CD4-positive, CD25-positive, alpha-beta regulatory T cell (primary cell): ENCODE measurements at regions not wholly inside any gene's neighbourhood (a gene's known extent, or its start where the extent isn't known, plus 50 kb on each side); places are given as distances from the start of the nearest gene placed in this dataset.
"Not testable (repeated sequence)": the region's sequence is repeated elsewhere in the genome, so short reads cannot be mapped to it uniquely, and the experiment has no call there.

Experiments used
- ATAC-seq, 2 donors: fragments of 150-1000 bp; cut with Tn5 transposase; one replicate each; pipeline ENCODE4 v1.10.0; 2021; ENCODE audit warnings: low read depth in 2 of 2, moderate number of reproducible peaks in 2 of 2, moderate library complexity in 1 of 2
- DNase-seq, 3 donors: peaks; one replicate each; pipeline versions ENCODE4 v3.0.0 to v3.0.0-alpha.2; 2012 to 2022; ENCODE audit warnings: mixed read lengths in 1 of 3
- H3K27ac ChIP-seq: one replicate; pipeline ENCODE4 v1.7.0; 2013; ENCODE audit warnings: mild to moderate bottlenecking, low read length; ENCODE audit not compliant: insufficient read depth, poor library complexity, severe bottlenecking
- H3K27me3 ChIP-seq: one replicate; pipeline ENCODE4 v1.7.0; 2013; ENCODE audit warnings: low read length; ENCODE audit not compliant: control insufficient read depth, insufficient read depth
- H3K36me3 ChIP-seq: one replicate; pipeline ENCODE4 v1.7.0; 2013; ENCODE audit warnings: mild to moderate bottlenecking, low read length, moderate library complexity; ENCODE audit not compliant: control insufficient read depth, insufficient read depth
- H3K4me1 ChIP-seq: 2 replicates; pipeline ENCODE4 v1.7.0; 2013; ENCODE audit warnings: mild to moderate bottlenecking, low read length; ENCODE audit not compliant: insufficient read depth, control insufficient read depth, poor library complexity, severe bottlenecking
- H3K4me3 ChIP-seq: one replicate; pipeline ENCODE4 v1.7.0; 2013; ENCODE audit warnings: low read depth, mild to moderate bottlenecking, low read length, moderate library complexity
- H3K9me3 ChIP-seq, 2 experiments: 1 replicate in 1 of 2; 2 replicates in 1 of 2; pipeline ENCODE4 v1.7.0; 2013; ENCODE audit warnings: low read length in 2 of 2, mild to moderate bottlenecking in 1 of 2, moderate library complexity in 1 of 2; ENCODE audit not compliant: control insufficient read depth in 2 of 2
- H3K27ac Mint-ChIP-seq, 3 donors: one replicate each; pipeline ENCODE4 v1.8.0; 2020 to 2022; ENCODE audit warnings: mild to moderate bottlenecking in 3 of 3, mixed read lengths in 3 of 3, moderate library complexity in 2 of 3
- H3K27me3 Mint-ChIP-seq: one replicate; pipeline ENCODE4 v1.8.0; 2022; ENCODE audit warnings: mild to moderate bottlenecking, mixed read lengths
- H3K36me3 Mint-ChIP-seq: one replicate; pipeline ENCODE4 v1.8.0; 2020; ENCODE audit warnings: mixed read lengths
- H3K4me1 Mint-ChIP-seq, 4 donors: one replicate each; pipeline ENCODE4 v1.8.0; 2020 to 2022; ENCODE audit warnings: mixed read lengths in 4 of 4, mild to moderate bottlenecking in 1 of 4
- H3K4me3 Mint-ChIP-seq, 4 donors: one replicate each; pipeline ENCODE4 v1.8.0; 2020 to 2022; ENCODE audit warnings: mild to moderate bottlenecking in 4 of 4, mixed read lengths in 4 of 4, moderate library complexity in 3 of 4
- H3K9me3 Mint-ChIP-seq, 7 donors: one replicate each; pipeline ENCODE4 v1.8.0; 2020 to 2022; ENCODE audit warnings: mixed read lengths in 7 of 7, mild to moderate bottlenecking in 3 of 7, moderate library complexity in 2 of 7

DNA sequence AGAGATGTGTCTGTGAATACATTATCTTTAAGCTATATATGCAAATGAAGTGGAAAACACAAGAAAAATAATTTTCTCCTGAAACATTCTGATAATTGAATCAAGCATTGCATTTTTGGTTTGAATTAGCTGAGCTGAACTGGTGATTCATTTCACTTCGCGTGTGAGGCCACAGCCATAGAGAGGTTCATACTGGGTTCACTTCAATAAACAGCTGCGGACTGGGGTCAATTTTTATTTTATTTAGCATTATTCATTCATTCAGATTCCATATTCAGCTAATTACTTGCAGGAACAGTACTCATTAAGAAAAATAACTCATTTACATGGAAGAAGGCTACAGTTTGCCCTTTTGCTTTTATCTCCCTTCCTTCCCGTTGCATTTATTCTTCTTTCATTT is 195.2 kb upstream of the LRIG3 start:
- no peaks in the 10 kb centered on the region for H3K27me3 ChIP-seq
- Mint-ChIP-seq H3K27me3 (no peaks in the 10 kb centered on the region), H3K9me3 (peaks cover 0 to 6% (median 0%) of the 10 kb centered on the region in 7 donors), H3K36me3 (no peaks in the 10 kb centered on the region), H3K4me1 (no peaks in the 10 kb centered on the region), H3K27ac (no peak overlapping the region), H3K4me3 (no peak overlapping the region)
- H3K9me3 ChIP-seq, result no peaks in the 10 kb centered on the region
- ATAC-seq (no peak), DNase-seq (no peak)
- no peaks in the 10 kb centered on the region for H3K36me3 ChIP-seq
- no peak overlapping the region for H3K4me3 ChIP-seq
- H3K27ac ChIP-seq, result no peak overlapping the region
- no peaks in the 10 kb centered on the region for H3K4me1 ChIP-seq

DNA sequence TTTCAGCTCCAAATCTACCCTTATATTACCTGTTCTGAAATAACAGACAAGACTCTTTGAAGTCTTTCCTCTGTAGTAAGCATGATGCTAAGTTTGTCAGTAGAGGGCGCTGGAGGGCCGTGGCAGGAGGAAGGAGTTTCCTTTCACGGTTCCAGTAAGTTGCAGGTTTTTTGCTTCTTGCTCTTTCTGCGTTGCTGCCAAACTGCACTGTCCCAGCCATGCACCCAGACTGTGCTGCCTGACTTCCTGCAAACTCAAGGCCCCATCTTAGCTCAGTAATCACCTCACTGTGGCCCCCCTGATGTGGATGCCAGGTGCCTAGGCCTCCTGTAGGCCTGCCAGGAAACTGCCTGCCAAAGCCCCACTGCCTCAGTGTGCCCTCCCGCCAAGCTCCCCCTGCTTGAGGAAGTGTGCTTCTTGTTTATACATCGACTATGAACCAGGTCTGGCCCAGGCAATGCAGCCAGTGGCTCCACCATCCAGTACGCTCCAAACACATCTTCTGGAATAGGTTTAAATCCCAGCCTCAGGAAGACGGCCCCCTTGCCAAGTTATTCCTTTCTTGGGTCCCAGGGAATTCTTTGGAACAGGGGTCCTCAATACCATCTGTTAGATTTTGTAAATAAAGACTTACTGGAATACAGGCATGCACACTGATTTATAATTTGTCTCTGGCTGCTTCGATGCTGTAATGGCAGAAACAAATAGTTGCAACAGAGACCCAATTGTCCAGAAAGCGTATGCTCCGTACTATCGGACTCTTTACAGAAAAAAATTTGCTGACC is 193.7 kb upstream of the LRIG3 start:
- ATAC-seq (no peak), DNase-seq (peak in 2 of 3 donors; percentile 14 to 72)
- no peaks in the 10 kb centered on the region for H3K4me1 ChIP-seq
- Mint-ChIP-seq H3K27ac (no peak overlapping the region), H3K27me3 (no peaks in the 10 kb centered on the region), H3K4me1 (no peaks in the 10 kb centered on the region), H3K36me3 (no peaks in the 10 kb centered on the region), H3K9me3 (peaks cover 0 to 4% (median 0%) of the 10 kb centered on the region in 7 donors), H3K4me3 (no peak overlapping the region)
- H3K27me3 ChIP-seq, result no peaks in the 10 kb centered on the region
- H3K4me3 ChIP-seq, result no peak overlapping the region
- H3K9me3 ChIP-seq, result no peaks in the 10 kb centered on the region
- H3K36me3 ChIP-seq, result no peaks in the 10 kb centered on the region
- no peak overlapping the region for H3K27ac ChIP-seq

DNA sequence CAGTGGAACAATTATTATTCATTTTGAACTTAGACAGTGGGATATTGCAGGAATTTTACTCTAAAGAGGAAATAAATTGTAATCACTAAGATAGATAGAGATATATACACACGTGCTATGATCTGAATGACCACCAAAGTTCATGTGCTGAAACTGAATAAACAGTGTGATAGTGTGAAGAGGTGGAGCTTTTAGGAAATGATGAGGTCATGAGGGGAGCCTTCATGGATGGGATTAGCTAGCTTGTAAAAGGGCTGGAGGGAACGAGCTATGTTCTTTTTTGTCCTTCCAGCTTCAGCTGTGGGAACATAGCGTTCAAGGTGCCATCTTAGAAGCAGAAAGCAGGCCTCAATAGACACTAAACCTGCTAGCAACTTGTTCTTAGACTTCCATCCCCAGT is 191.5 kb upstream of the LRIG3 start:
- Histone ChIP-seq H3K4me1 (no peaks in the 10 kb centered on the region), H3K9me3 (no peaks in the 10 kb centered on the region), H3K4me3 (no peak overlapping the region), H3K36me3 (no peaks in the 10 kb centered on the region), H3K27ac (no peak overlapping the region), H3K27me3 (no peaks in the 10 kb centered on the region)
- ATAC-seq (no peak), DNase-seq (no peak)
- H3K27me3 Mint-ChIP-seq, result no peaks in the 10 kb centered on the region
- no peak overlapping the region for H3K27ac Mint-ChIP-seq
- H3K4me3 Mint-ChIP-seq, result no peak overlapping the region
- H3K36me3 Mint-ChIP-seq, result no peaks in the 10 kb centered on the region
- no peaks in the 10 kb centered on the region for H3K4me1 Mint-ChIP-seq
- peaks cover 0 to 4% (median 0%) of the 10 kb centered on the region in 7 donors for H3K9me3 Mint-ChIP-seq

DNA sequence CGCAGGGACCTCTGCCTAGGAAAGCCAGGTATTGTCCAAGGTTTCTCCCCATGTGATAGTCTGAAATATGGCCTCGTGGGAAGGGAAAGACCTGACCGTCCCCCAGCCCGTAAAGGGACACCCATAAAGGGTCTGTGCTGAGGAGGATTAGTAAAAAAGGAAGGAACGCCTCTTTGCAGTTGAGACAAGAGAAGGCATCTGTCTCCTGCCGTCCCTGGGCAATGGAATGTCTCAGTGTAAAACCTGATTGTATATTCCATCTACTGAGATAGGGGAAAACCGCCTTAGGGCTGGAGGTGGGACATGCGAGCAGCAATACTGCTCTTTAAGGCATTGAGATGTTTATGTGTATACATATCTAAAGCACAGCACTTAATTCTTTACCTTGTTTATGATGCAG is 188.2 kb upstream of the LRIG3 start:
- not testable (repeated sequence) for H3K27me3 Mint-ChIP-seq, DNase-seq, H3K36me3 Mint-ChIP-seq, H3K9me3 Mint-ChIP-seq, H3K4me3 ChIP-seq, H3K4me1 ChIP-seq, H3K27ac ChIP-seq, H3K4me3 Mint-ChIP-seq, ATAC-seq, H3K27me3 ChIP-seq, H3K27ac Mint-ChIP-seq, H3K36me3 ChIP-seq, H3K9me3 ChIP-seq, H3K4me1 Mint-ChIP-seq

DNA sequence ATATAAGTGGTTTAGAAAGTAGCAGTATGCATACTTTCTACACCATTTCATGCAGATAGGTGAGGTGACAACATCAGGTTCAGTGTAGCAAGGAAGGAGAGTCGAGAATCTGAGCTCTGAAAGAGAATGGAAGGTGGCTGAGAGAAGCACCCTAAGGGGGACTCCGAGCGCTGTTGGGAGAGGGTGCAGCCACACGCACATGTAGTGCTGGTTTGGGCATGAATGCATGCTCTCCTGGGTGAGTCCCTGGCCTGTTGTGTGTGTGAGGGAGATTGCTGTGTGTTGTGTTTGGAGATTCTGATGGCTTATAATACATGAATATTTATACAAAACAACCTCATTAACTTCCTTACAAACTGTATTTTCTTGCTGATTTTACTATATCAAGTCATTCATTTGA is 180.3 kb upstream of the LRIG3 start:
- peaks cover 11% of the 10 kb centered on the region for H3K27me3 Mint-ChIP-seq
- no peaks in the 10 kb centered on the region for H3K4me1 Mint-ChIP-seq
- DNase-seq, result no peak
- peaks cover 0 to 3% (median 0%) of the 10 kb centered on the region in 7 donors for H3K9me3 Mint-ChIP-seq
- Histone ChIP-seq H3K27me3 (no peaks in the 10 kb centered on the region), H3K9me3 (no peaks in the 10 kb centered on the region), H3K36me3 (no peaks in the 10 kb centered on the region), H3K4me3 (no peak overlapping the region), H3K27ac (no peak overlapping the region), H3K4me1 (no peaks in the 10 kb centered on the region)
- ATAC-seq, result no peak
- H3K27ac Mint-ChIP-seq, result no peak overlapping the region
- no peak overlapping the region for H3K4me3 Mint-ChIP-seq
- H3K36me3 Mint-ChIP-seq, result no peaks in the 10 kb centered on the region

DNA sequence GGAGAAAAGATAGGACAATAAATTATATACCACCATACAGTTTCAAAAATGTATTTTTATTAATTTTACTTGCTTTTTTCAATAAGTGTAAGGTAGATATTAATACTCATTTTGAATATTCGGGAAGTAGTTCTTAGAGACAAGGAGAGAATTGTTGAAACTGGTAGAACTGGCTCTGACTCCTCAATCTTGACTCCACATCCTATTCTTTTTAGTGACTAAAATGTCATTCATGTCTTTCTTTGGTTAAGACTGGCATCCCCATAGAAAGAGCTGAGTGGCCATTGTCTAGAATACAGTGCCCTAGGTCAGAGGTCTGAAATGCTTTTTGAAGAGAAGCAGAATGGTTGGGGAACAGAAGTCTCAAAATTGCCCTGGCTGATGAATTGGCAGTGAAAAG is 177.6 kb upstream of the LRIG3 start:
- no peak overlapping the region for H3K27ac Mint-ChIP-seq
- H3K9me3 ChIP-seq, result no peaks in the 10 kb centered on the region
- no peak overlapping the region for H3K4me3 ChIP-seq
- DNase-seq (no peak), ATAC-seq (no peak)
- no peaks in the 10 kb centered on the region for H3K4me1 ChIP-seq
- no peak overlapping the region for H3K4me3 Mint-ChIP-seq
- peaks cover 11% of the 10 kb centered on the region for H3K27me3 Mint-ChIP-seq
- no peak overlapping the region for H3K27ac ChIP-seq
- H3K4me1 Mint-ChIP-seq, result no peaks in the 10 kb centered on the region
- H3K9me3 Mint-ChIP-seq, result peaks cover 0 to 3% (median 0%) of the 10 kb centered on the region in 7 donors
- H3K36me3 ChIP-seq, result no peaks in the 10 kb centered on the region
- no peaks in the 10 kb centered on the region for H3K36me3 Mint-ChIP-seq
- no peaks in the 10 kb centered on the region for H3K27me3 ChIP-seq

DNA sequence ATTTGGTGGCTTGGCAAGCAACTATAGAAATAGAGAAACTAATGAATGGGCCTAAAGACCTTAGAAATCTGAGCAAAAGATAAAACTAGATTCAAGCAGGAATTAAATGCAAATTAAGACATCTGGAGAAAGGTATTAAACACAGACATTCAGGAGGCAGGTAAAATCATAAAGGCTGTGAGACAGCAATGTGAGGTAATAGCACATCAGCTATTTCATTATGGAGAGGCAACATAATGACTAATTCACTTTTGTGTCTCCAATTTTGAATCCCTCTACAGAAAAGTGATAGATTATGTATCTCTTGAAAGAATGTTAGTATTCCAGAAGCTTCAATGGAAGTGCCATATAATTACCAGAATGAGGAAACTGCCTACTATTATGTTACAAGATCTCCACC is 175.9 kb upstream of the LRIG3 start:
- Mint-ChIP-seq H3K9me3 (peaks cover 0 to 4% (median 1%) of the 10 kb centered on the region in 7 donors), H3K4me1 (no peaks in the 10 kb centered on the region), H3K27ac (no peak overlapping the region), H3K4me3 (peak overlapping the region in 1 of 4 donors; percentile 34), H3K27me3 (peaks cover 11% of the 10 kb centered on the region), H3K36me3 (no peaks in the 10 kb centered on the region)
- Histone ChIP-seq H3K27me3 (no peaks in the 10 kb centered on the region), H3K9me3 (no peaks in the 10 kb centered on the region), H3K27ac (no peak overlapping the region), H3K4me1 (no peaks in the 10 kb centered on the region), H3K4me3 (no peak overlapping the region), H3K36me3 (no peaks in the 10 kb centered on the region)
- ATAC-seq, result no peak
- DNase-seq, result no peak

DNA sequence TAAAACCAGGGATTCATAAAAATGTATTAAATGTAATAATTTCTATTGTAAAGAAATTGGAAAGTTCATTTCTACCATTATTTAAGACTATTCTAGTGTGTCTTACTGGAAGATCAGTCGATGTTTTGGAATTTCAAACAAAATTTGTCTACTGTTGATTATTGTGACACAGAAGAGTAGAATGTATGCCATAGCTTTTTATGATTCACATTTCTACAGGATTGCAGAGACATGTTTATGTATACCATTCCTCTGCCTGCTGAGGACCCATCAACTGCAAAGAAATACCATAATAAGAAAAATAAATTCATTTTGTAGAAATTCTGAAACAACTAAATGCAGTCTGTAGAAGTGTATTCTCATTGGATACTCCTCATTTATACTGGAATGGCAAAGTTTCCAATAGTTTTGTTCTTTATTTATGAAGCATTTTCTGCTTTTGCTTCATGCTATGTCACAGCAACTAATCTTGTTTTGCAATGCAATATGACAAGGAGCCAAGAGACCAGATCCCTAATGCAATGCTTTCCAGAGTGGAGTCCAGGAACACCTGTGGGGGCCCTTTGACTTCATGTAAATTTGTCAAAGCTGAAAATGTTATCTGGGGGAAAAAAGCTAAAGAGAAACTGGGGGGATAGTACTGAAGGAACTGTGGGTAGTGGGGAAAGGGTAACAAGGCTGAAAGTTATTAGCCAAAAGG is 172.9 kb upstream of the LRIG3 start:
- Mint-ChIP-seq H3K4me3 (no peak overlapping the region), H3K27me3 (peaks cover 5% of the 10 kb centered on the region), H3K27ac (peak overlapping the region in 1 of 3 donors; percentile 35), H3K36me3 (no peaks in the 10 kb centered on the region), H3K9me3 (peaks cover 0 to 5% (median 0%) of the 10 kb centered on the region in 7 donors), H3K4me1 (no peaks in the 10 kb centered on the region)
- Histone ChIP-seq H3K9me3 (no peaks in the 10 kb centered on the region), H3K27ac (no peak overlapping the region), H3K4me3 (no peak overlapping the region), H3K27me3 (no peaks in the 10 kb centered on the region), H3K36me3 (no peaks in the 10 kb centered on the region), H3K4me1 (no peaks in the 10 kb centered on the region)
- ATAC-seq (no peak), DNase-seq (no peak)
